ENCODE measurements at regions not wholly inside any gene's neighbourhood (a gene's known extent, or its start where the extent isn't known, plus 50 kb on each side); places are given as distances from the start of the nearest gene placed in this dataset.

GRCh38 chr17:71503710-71504465 is 616.9 kb upstream of the SOX9 start:
- dilution Hi-C loops (cut with HindIII; ENCODE audit: low sequenced_read_pairs, unreplicated experiment) = no loop called here
- Histone ChIP-seq H3K79me1 (ENCODE audit: low read depth in 1 of 2, low read length in 2 of 2) (no peaks in the 10 kb centered on the region), H3K9me3 (ENCODE audit: control insufficient read depth, insufficient read depth, low read length) (no peaks in the 10 kb centered on the region), H3K23ac (ENCODE audit: low read depth, low read length) (no peak overlapping the region), H3K4ac (ENCODE audit: low read depth, low read length) (no peak overlapping the region; the same call in 1 of the 2 replicates), H2BK20ac (ENCODE audit: low read depth, low read length) (peak overlapping the region; percentile 6), H2BK5ac (ENCODE audit: low read depth, low read length, poor library complexity, severe bottlenecking) (peak overlapping the region; percentile 24), H3K9me1 (ENCODE audit: insufficient read depth, low read length) (0 out of 2 replicates have a peak, but pooled peaks cover 3% of the 10 kb centered on the region), H2AFZ (replicated peaks; ENCODE audit: low read length, poor library complexity) (no peak overlapping the region), H3K36me3 (ENCODE audit: control insufficient read depth, insufficient read depth, low read length) (no peaks in the 10 kb centered on the region), H4K91ac (ENCODE audit: insufficient read depth, low read depth, low read length) (no peak overlapping the region), H3K4me1 (ENCODE audit: control insufficient read depth, insufficient read depth, low read length) (peaks cover 3% of the 10 kb centered on the region; the same call in 1 of the 2 replicates), H3K4me2 (ENCODE audit: low read depth, low read length) (no peak overlapping the region), H2BK120ac (ENCODE audit: low read depth, low read length) (peak overlapping the region; percentile 29), H4K8ac (ENCODE audit: low read depth in 2 of 2, low read length in 2 of 2) (no peak overlapping the region), H4K5ac (ENCODE audit: low read depth, low read length) (no peak overlapping the region), H3K14ac (replicated peaks; ENCODE audit: low read depth, low read length) (0 out of 2 replicates have a peak overlapping the region, but pooled peaks have one; percentile 10), H2AK9ac (replicated peaks; ENCODE audit: low read depth, low read length, poor library complexity) (no peak overlapping the region), H3K56ac (ENCODE audit: extremely low read depth, insufficient read depth, low read length) (no peak overlapping the region), H4K20me1 (ENCODE audit: insufficient read depth, low read length) (no peaks in the 10 kb centered on the region), H3K4me3 (ENCODE audit: insufficient read depth, low read depth, low read length) (no peak overlapping the region), H3K27me3 (ENCODE audit: control insufficient read depth, insufficient read depth, low read length) (no peaks in the 10 kb centered on the region), H2AK5ac (ENCODE audit: low read depth, low read length) (peak overlapping the region; percentile 37; the same call in 1 of the 2 replicates), H3K9ac (ENCODE audit: low read depth, low read length) (no peak overlapping the region), H3K18ac (ENCODE audit: low read depth, low read length) (peak overlapping the region; percentile 2; the same call in 1 of the 2 replicates), H2BK15ac (ENCODE audit: low read depth, low read length) (no peak overlapping the region), H3K27ac (ENCODE audit: insufficient read depth, low read length) (no peak overlapping the region)
- CTCF ChIA-PET = interaction anchor here (0.7 kb wide), 1 partner anchor 19 kb away, joined by 3 read pairs; no protein-coding TSS in a partner anchor
- ATAC-seq (ENCODE audit: low read depth) = no peak
- no peak for DNase-seq
- no TSS peak for BruUV-seq (replicated peaks)
- TF ChIP-seq RCOR1 (IDR thresholded peaks at IDR 0.05; ENCODE audit: insufficient replicate concordance, low read length) (no peak), ELK1 (IDR thresholded peaks at IDR 0.05; ENCODE audit: borderline replicate concordance, low read depth, low read length) (no peak), RFX5 (IDR thresholded peaks at IDR 0.05; ENCODE audit: low read depth, low read length) (no peak), RAD21 (IDR thresholded peaks at IDR 0.05; ENCODE audit: low read length) (no peak)
- in situ Hi-C loops (cut with MboI; ENCODE audit: low sequenced_read_pairs) = no loop called here
- POLR2A ChIA-PET (ENCODE audit: unreplicated experiment) = no interaction called here
- WGBS, 2 experiments (ENCODE audit: extremely low coverage in 2 of 2, insufficient read length in 1 of 2) = no CpG with 5 or more reads among the region's 6 CpGs
- intact Hi-C loops (cut with micrococcal nuclease) = no loop called here

Measured in IMR-90 (cell line).